Activated B cell treated with CpG ODN at 0.5 μM for 24 hours (primary cell): ENCODE measurements at regions not wholly inside any gene's neighbourhood (a gene's known extent, or its start where the extent isn't known, plus 50 kb on each side); places are given as distances from the start of the nearest gene placed in this dataset.

Source experiments
- ATAC-seq: fragments of 200-7000 bp; cut with Tn5 transposase; one replicate; pipeline ENCODE4 v1.10.0; 2021; ENCODE audit warnings: low read depth, mild to moderate bottlenecking, moderate library complexity
- CTCF ChIA-PET: fragments of 350-600 bp; sonication (Branson Sonifier 250); formaldehyde crosslinking; loops from one replicate; lab custom pipeline; 2021; ENCODE audit warnings: antibody characterized with exemption; lab: Charles Lee
- POLR2A ChIA-PET: fragments of 350-600 bp; sonication (Branson Sonifier 250); formaldehyde crosslinking; loops from one replicate; lab custom pipeline; 2021; ENCODE audit warnings: antibody characterized with exemption; lab: Charles Lee
- DNase-seq: peaks from one replicate; pipeline ENCODE4 v3.0.0; 2022
- H3K27ac Mint-ChIP-seq: one replicate; pipeline ENCODE4 v1.8.0; 2020; ENCODE audit warnings: mixed read lengths
- H3K27me3 Mint-ChIP-seq: one replicate; pipeline ENCODE4 v1.8.0; 2021; ENCODE audit warnings: mixed read lengths
- H3K36me3 Mint-ChIP-seq: one replicate; pipeline ENCODE4 v1.8.0; 2021; ENCODE audit warnings: low read depth, mixed read lengths
- H3K4me1 Mint-ChIP-seq: one replicate; pipeline ENCODE4 v1.8.0; 2021; ENCODE audit warnings: mixed read lengths
- H3K4me3 Mint-ChIP-seq: one replicate; pipeline ENCODE4 v1.8.0; 2020; ENCODE audit warnings: mild to moderate bottlenecking, mixed read lengths
- H3K9me3 Mint-ChIP-seq: one replicate; pipeline ENCODE4 v1.8.0; 2020; ENCODE audit warnings: mixed read lengths
- intact Hi-C: fragments of 100-400 bp; cut with micrococcal nuclease; formaldehyde crosslinking; loops from one replicate; pipeline ENCODE4 v1.15.1; 2024
- TF ChIP-seq, protein P1 (sequence below): fragments of 200-600 bp; IDR thresholded peaks from one replicate; pipeline ENCODE4 v1.8.0; 2022; ENCODE audit warnings: antibody characterized with exemption, mild to moderate bottlenecking

DNA sequence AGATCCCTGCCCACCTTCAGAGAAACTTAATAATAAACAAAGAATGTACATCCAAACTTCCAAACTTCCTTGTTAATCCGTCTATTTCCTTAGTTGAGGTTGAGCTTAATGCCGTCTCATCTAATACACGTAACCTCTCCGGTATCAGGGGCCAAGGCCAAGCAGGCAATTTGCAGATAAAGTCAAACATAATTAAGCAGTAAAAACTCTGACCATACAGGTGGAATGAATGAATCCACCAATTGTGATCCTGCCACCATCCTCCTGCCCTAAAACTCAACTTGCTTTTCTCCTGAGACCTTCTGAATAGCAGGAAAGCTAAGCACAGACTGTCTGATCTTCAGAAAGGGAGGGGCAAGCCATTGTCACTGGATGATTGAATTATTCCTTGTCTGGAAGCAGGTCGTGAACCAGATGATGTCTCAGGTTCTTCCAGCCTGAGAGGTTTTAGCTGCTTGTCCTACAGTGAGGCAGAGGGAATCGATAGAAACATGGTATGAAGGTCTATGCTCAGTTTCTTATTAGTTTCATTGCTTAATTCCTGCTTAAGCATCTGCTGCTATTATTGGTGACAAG is 1111.8 kb upstream of the EEF2KMT start:
- ATAC-seq = no peak
- Mint-ChIP-seq H3K4me1 (no peaks in the 10 kb centered on the region), H3K9me3 (no peaks in the 10 kb centered on the region), H3K36me3 (no peaks in the 10 kb centered on the region), H3K27me3 (no peaks in the 10 kb centered on the region), H3K4me3 (no peak overlapping the region), H3K27ac (no peak overlapping the region)
- CTCF ChIA-PET = no interaction called here
- DNase-seq = no peak
- TF ChIP-seq, protein P1, sequence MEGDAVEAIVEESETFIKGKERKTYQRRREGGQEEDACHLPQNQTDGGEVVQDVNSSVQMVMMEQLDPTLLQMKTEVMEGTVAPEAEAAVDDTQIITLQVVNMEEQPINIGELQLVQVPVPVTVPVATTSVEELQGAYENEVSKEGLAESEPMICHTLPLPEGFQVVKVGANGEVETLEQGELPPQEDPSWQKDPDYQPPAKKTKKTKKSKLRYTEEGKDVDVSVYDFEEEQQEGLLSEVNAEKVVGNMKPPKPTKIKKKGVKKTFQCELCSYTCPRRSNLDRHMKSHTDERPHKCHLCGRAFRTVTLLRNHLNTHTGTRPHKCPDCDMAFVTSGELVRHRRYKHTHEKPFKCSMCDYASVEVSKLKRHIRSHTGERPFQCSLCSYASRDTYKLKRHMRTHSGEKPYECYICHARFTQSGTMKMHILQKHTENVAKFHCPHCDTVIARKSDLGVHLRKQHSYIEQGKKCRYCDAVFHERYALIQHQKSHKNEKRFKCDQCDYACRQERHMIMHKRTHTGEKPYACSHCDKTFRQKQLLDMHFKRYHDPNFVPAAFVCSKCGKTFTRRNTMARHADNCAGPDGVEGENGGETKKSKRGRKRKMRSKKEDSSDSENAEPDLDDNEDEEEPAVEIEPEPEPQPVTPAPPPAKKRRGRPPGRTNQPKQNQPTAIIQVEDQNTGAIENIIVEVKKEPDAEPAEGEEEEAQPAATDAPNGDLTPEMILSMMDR = no peak
- intact Hi-C loops = no loop called here
- POLR2A ChIA-PET = no interaction called here

DNA sequence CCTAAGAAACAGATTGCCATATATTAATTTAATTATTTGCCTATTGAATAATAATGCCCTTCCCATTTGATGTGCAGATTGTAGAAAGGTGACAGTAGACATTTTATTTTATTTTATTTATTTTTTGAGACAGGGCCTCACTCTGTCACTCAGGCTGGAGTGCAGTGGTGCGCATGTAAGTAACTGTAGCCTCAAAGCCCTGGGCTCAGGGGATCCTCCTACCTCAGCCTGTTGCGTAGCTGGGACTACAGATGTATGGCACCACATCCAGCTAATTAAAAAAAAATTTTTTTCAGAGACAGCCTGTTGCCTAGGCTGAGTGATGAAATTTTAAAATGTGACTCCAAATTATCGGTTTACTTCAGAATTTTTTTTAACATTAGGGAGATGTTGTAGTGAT is 1110.0 kb upstream of the EEF2KMT start:
- no peak overlapping the region for H3K4me3 Mint-ChIP-seq
- POLR2A ChIA-PET = no interaction called here
- DNase-seq (no peak), ATAC-seq (no peak)
- H3K27ac Mint-ChIP-seq = no peak overlapping the region
- H3K27me3 Mint-ChIP-seq = no peaks in the 10 kb centered on the region
- H3K9me3 Mint-ChIP-seq = peaks cover 6% of the 10 kb centered on the region
- H3K36me3 Mint-ChIP-seq = no peaks in the 10 kb centered on the region
- CTCF ChIA-PET = no interaction called here
- intact Hi-C loops = no loop called here
- TF ChIP-seq, protein P1 = no peak
- H3K4me1 Mint-ChIP-seq = no peaks in the 10 kb centered on the region

DNA sequence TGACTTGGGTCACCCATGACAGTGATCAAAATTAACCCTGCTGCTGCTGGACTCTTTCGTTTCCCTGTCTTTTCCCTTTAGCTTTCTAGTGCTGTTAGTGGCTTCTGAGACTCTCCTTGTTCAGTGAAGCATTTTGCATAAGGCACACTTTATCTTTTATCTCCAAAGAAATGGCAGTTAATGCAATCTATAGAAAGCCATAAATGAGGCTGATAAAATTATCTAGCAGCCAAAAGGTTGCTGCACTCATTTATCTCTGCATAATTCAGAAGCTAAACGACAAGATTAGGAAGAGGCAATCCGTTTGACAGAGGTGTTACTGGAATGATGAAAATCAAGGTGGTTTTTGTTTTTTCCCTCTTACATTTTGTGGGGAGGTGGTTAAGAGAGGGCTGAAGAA is 1109.5 kb upstream of the EEF2KMT start:
- CTCF ChIA-PET = no interaction called here
- Mint-ChIP-seq H3K36me3 (no peaks in the 10 kb centered on the region), H3K27ac (no peak overlapping the region), H3K4me1 (no peaks in the 10 kb centered on the region), H3K27me3 (no peaks in the 10 kb centered on the region), H3K4me3 (no peak overlapping the region), H3K9me3 (peaks cover 6% of the 10 kb centered on the region)
- TF ChIP-seq, protein P1 = no peak
- intact Hi-C loops = no loop called here
- no peak for ATAC-seq
- DNase-seq = no peak
- POLR2A ChIA-PET = no interaction called here

DNA sequence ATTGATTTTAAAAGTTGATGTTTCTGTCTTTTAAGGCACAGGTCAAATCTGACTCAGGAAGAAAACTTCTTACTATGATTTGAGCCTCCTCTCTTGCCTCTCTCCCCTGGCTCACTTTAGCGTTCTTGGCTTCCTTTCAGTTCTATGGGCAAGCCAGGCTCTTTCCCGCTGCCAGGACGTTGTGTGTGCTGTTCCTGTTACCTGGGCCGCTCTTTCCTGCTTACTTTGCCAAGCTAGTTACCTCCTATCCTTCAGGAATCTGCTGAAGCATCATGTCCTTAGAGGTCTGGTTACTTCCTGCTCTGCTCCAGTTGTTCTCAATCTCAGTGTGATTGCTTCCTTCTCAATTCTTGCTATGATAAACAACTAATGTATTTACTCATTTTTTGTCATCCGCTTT is 1108.5 kb upstream of the EEF2KMT start:
- ChIA-PET POLR2A (no interaction called here), CTCF (no interaction called here)
- no peaks in the 10 kb centered on the region for H3K27me3 Mint-ChIP-seq
- peaks cover 7% of the 10 kb centered on the region for H3K9me3 Mint-ChIP-seq
- DNase-seq = no peak
- TF ChIP-seq, protein P1 = no peak
- no peaks in the 10 kb centered on the region for H3K4me1 Mint-ChIP-seq
- H3K27ac Mint-ChIP-seq = no peak overlapping the region
- intact Hi-C loops = no loop called here
- no peak for ATAC-seq
- no peaks in the 10 kb centered on the region for H3K36me3 Mint-ChIP-seq
- no peak overlapping the region for H3K4me3 Mint-ChIP-seq

DNA sequence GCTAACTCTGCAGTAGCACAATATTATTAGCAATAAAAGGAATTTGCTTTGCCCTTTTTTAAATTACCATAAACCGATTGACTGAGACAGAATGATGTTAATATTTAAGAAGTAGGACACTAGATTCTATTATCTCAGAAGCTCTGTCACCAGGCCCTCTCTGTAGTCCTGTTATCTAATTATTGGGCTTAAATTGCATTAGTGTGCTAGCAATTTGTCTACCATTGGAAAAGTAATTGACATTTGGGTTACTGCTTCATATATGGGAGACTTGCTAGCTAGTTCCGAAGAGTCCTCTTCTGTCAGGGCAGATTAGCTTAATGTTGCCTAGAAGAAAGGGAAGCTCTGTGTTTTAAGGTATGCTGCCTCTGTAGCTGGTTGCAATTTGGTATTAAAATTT is 1107.3 kb upstream of the EEF2KMT start:
- CTCF ChIA-PET = interaction anchor here (1.2 kb wide), 1 partner anchor 8 kb away, joined by 3 read pairs; no protein-coding TSS in a partner anchor
- H3K4me3 Mint-ChIP-seq = no peak overlapping the region
- H3K27ac Mint-ChIP-seq = no peak overlapping the region
- no peak for ATAC-seq
- peaks cover 9% of the 10 kb centered on the region for H3K9me3 Mint-ChIP-seq
- H3K4me1 Mint-ChIP-seq = no peaks in the 10 kb centered on the region
- no peak for DNase-seq
- H3K27me3 Mint-ChIP-seq = no peaks in the 10 kb centered on the region
- intact Hi-C loops = no loop called here
- no peaks in the 10 kb centered on the region for H3K36me3 Mint-ChIP-seq
- POLR2A ChIA-PET = no interaction called here
- TF ChIP-seq, protein P1 = no peak
